SK-N-SH treated with all-trans-retinoic acid at 6 μM for 48 hours (cell line): ENCODE measurements at regions not wholly inside any gene's neighbourhood (a gene's known extent, or its start where the extent isn't known, plus 50 kb on each side); places are given as distances from the start of the nearest gene placed in this dataset.

Experiments
- ARNTL ChIP-seq: fragments of 450-650 bp; formaldehyde crosslinking; IDR thresholded peaks from 2 replicates; pipeline ENCODE4 v1.5.0; 2020; ENCODE audit warnings: low read depth, mild to moderate bottlenecking, moderate library complexity, borderline replicate concordance
- CSDC2 ChIP-seq: fragments of 250-450 bp; sonication (Bioruptor Pico); IDR thresholded peaks from 2 replicates; pipeline ENCODE4 v1.5.0; 2020; ENCODE audit warnings: mild to moderate bottlenecking, moderate library complexity
- ESRRG ChIP-seq: fragments of 250-450 bp; sonication (Bioruptor Pico); IDR thresholded peaks from 2 replicates; pipeline ENCODE4 v1.6.1; 2021; ENCODE audit warnings: mild to moderate bottlenecking
- GLIS3 ChIP-seq: fragments of 250-450 bp; sonication (Bioruptor Pico); IDR thresholded peaks from 2 replicates; pipeline ENCODE4 v1.5.0; 2020; ENCODE audit warnings: mild to moderate bottlenecking, moderate library complexity
- PATZ1 ChIP-seq: fragments of 250-450 bp; sonication (Bioruptor Pico); IDR thresholded peaks from 2 replicates; pipeline ENCODE4 v1.8.0; 2020; ENCODE audit warnings: mild to moderate bottlenecking, moderate library complexity, borderline replicate concordance
- PPARA ChIP-seq: fragments of 250-450 bp; sonication (Bioruptor Pico); IDR thresholded peaks from 2 replicates; pipeline ENCODE4 v1.5.0; 2020; ENCODE audit warnings: mild to moderate bottlenecking, borderline replicate concordance
- RARB ChIP-seq: fragments of 250-450 bp; sonication (Bioruptor Pico); IDR thresholded peaks from 2 replicates; pipeline ENCODE4 v1.8.0; 2021; ENCODE audit warnings: mild to moderate bottlenecking, moderate library complexity
- TCF4 ChIP-seq: fragments of 250-450 bp; sonication (Bioruptor Pico); IDR thresholded peaks from 2 replicates; pipeline ENCODE4 v1.8.0; 2021; ENCODE audit warnings: mild to moderate bottlenecking, moderate library complexity, borderline replicate concordance
- TOX ChIP-seq: fragments of 250-450 bp; sonication (Bioruptor Pico); IDR thresholded peaks from 2 replicates; pipeline ENCODE4 v1.8.0; 2021; ENCODE audit warnings: mild to moderate bottlenecking, moderate library complexity, borderline replicate concordance
- TSHZ2 ChIP-seq: fragments of 250-450 bp; sonication (Bioruptor Pico); IDR thresholded peaks from 2 replicates; pipeline ENCODE4 v1.5.0; 2020; ENCODE audit warnings: mild to moderate bottlenecking, moderate library complexity
- ZC3H10 ChIP-seq: fragments of 250-450 bp; sonication (Bioruptor Pico); IDR thresholded peaks from 2 replicates; pipeline ENCODE4 v1.5.1; 2021; ENCODE audit warnings: mild to moderate bottlenecking, moderate library complexity
- ZFP30 ChIP-seq: fragments of 450-650 bp; formaldehyde crosslinking; IDR thresholded peaks from 2 replicates; pipeline ENCODE4 v1.5.0; 2022; ENCODE audit warnings: mild to moderate bottlenecking, moderate library complexity
- ZNF70 ChIP-seq: fragments of 450-650 bp; formaldehyde crosslinking; IDR thresholded peaks from 2 replicates; pipeline ENCODE4 v1.5.0; 2020; ENCODE audit warnings: mild to moderate bottlenecking, moderate library complexity
- ZNF8 ChIP-seq: fragments of 450-650 bp; formaldehyde crosslinking; IDR thresholded peaks from 2 replicates; pipeline ENCODE4 v1.5.0; 2020; ENCODE audit warnings: mild to moderate bottlenecking, moderate library complexity

- TF ChIP-seq ZC3H10 (CRISPR knock-in tag), result no peak
- no peak for TF ChIP-seq RARB (CRISPR knock-in tag)
- no peak for TF ChIP-seq CSDC2 (CRISPR knock-in tag)
- TF ChIP-seq TOX (CRISPR knock-in tag), result no peak
- no peak for TF ChIP-seq ZNF8 (CRISPR knock-in tag)
- no peak for TF ChIP-seq ARNTL (CRISPR knock-in tag)
- TF ChIP-seq GLIS3 (CRISPR knock-in tag), result no peak
- TF ChIP-seq PPARA, result no peak
- TF ChIP-seq TSHZ2, result no peak
- TF ChIP-seq ZNF70 (CRISPR knock-in tag), result no peak
- no peak for TF ChIP-seq PATZ1 (CRISPR knock-in tag)
- no peak for TF ChIP-seq ESRRG (CRISPR knock-in tag)
- TF ChIP-seq ZFP30 (CRISPR knock-in tag), result no peak
- no peak for TF ChIP-seq TCF4
Measured at GRCh38 chr16:79501446-79501845, 99.1 kb downstream of the MAF start.
